Gastrocnemius medialis (tissue), 4 donors: ENCODE measurements at regions not wholly inside any gene's neighbourhood (a gene's known extent, or its start where the extent isn't known, plus 50 kb on each side); places are given as distances from the start of the nearest gene placed in this dataset.

ENCODE experiments used
- POLR2A ChIP-seq, 2 donors: fragments of 450-650 bp; IDR thresholded peaks; one replicate each; pipeline ENCODE4 v1.6.1; 2017; ENCODE audit warnings: antibody characterized with exemption in 2 of 2, mild to moderate bottlenecking in 2 of 2, moderate library complexity in 2 of 2
- TF ChIP-seq, protein P1 (sequence below), 5 experiments: fragments of 450-650 bp in 3 of 5; fragments of 200-600 bp in 2 of 5; sonication (generic) in 2 of 5; IDR thresholded peaks in 4 of 5; conservative IDR thresholded peaks in 1 of 5; 1 replicate in 4 of 5; 2 replicates in 1 of 5; pipeline ENCODE4 v1.5.1; 2016 to 2019; ENCODE audit warnings: antibody characterized with exemption in 5 of 5, mild to moderate bottlenecking in 3 of 5, moderate library complexity in 3 of 5

DNA sequence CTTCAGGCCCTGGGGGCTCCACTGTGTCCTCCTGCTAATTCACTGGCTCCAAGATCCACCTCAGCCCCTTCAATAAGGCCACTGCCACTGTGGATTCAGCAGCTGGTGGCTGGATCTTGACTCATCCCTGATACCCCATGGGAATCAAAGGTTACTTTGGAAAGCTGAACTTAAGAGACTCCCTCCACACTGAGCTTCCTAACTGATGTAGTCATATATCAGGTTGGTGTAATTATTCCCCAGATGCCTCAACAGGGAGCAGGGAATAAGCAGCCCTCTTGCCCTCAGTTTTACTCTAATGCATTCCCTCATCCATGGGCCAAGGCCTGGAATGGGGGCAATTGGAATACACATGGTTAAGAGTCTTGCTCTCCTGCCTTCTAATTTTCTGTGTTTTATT, 164.6 kb downstream of the FASLG start:
- no peak for TF ChIP-seq POLR2A (IDR thresholded peaks at IDR 0.05)
- TF ChIP-seq, protein P1, sequence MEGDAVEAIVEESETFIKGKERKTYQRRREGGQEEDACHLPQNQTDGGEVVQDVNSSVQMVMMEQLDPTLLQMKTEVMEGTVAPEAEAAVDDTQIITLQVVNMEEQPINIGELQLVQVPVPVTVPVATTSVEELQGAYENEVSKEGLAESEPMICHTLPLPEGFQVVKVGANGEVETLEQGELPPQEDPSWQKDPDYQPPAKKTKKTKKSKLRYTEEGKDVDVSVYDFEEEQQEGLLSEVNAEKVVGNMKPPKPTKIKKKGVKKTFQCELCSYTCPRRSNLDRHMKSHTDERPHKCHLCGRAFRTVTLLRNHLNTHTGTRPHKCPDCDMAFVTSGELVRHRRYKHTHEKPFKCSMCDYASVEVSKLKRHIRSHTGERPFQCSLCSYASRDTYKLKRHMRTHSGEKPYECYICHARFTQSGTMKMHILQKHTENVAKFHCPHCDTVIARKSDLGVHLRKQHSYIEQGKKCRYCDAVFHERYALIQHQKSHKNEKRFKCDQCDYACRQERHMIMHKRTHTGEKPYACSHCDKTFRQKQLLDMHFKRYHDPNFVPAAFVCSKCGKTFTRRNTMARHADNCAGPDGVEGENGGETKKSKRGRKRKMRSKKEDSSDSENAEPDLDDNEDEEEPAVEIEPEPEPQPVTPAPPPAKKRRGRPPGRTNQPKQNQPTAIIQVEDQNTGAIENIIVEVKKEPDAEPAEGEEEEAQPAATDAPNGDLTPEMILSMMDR (IDR thresholded peaks at IDR 0.05 in 4 of 5, conservative IDR thresholded peaks at IDR 0.05 in 1 of 5) = no peak
